ENCODE measurements at regions not wholly inside any gene's neighbourhood (a gene's known extent, or its start where the extent isn't known, plus 50 kb on each side); places are given as distances from the start of the nearest gene placed in this dataset.

DNA sequence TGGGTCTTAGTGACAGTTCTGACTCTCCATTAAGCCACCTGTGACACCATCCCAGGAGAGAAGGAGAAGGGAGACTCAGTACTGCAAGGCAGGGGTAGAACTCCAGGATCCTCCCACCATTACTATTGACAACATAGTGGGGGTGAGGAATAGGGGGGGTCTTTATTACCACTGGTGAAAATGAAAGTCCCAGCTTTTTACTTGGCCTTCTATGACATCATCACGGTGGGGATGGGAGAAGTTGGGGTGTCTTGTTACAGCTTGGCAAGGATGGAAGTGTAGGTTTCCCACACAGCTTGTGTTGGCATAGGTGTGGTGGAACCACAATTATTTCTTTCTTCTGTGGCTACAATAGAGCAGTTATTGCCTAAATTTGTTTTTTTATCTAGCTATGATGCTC is 203.9 kb upstream of the DTNA start:
- in situ Hi-C loops (cut with HindIII; ENCODE audit: extremely low pct_ligation_motif_present, low pct_unique_long_range_greater_than_20kb) (no loop called here), intact Hi-C loops (cut with micrococcal nuclease; ENCODE audit: unreplicated experiment) (no loop called here)
- BruUV-seq (replicated peaks): no TSS peak
- DNase-seq (ENCODE audit: low spot score): no peak
- Histone ChIP-seq H3K9ac (ENCODE audit: insufficient read depth, low read depth, low read length) (no peak overlapping the region), H4K20me1 (ENCODE audit: insufficient read depth, low read length) (no peaks in the 10 kb centered on the region), H3K27ac (ENCODE audit: extremely low read length, insufficient read depth, low read length) (no peak overlapping the region), H3K9me3 (ENCODE audit: low read length) (peaks cover under 1% of the 10 kb centered on the region; the same call in 1 of the 2 replicates), H3K36me3 (replicated peaks in 1 of 2; ENCODE audit: control insufficient read depth in 1 of 2, insufficient read depth in 2 of 2, low read length in 2 of 2) (no peaks in the 10 kb centered on the region), H3K4me3 (replicated peaks in 1 of 3; ENCODE audit: insufficient read depth in 1 of 3, low read depth in 2 of 3, low read length in 3 of 3) (no peak overlapping the region), H3K27me3 (ENCODE audit: control insufficient read depth in 1 of 2, insufficient read depth in 2 of 2, low read length in 2 of 2) (no peaks in the 10 kb centered on the region), H3K4me1 (ENCODE audit: insufficient read depth, low read length) (peaks cover 9% of the 10 kb centered on the region), H3K4me2 (ENCODE audit: low read depth, low read length) (no peak overlapping the region), H3K79me2 (ENCODE audit: insufficient read depth, low read length) (no peaks in the 10 kb centered on the region), H2AFZ (ENCODE audit: low read length) (no peak overlapping the region)
- CTCF ChIA-PET (ENCODE audit: low intra/inter-chr PET ratio, low total read pairs): no interaction called here
- WGBS (ENCODE audit: low lambda C conversion rate): 75% methylated on average over 1 of the region's 1 CpG
- POLR2A ChIA-PET: interaction anchor here (0.9 kb wide), 1 partner anchor 14 kb away, joined by 3 read pairs; no protein-coding TSS in a partner anchor
- no peak for ATAC-seq
- FAIRE-seq: no peak
- TF ChIP-seq MYNN (CRISPR knock-in tag; IDR thresholded peaks at IDR 0.05; ENCODE audit: low read depth): no peak
- peak; percentile 64 for TF ChIP-seq CREB1 (IDR thresholded peaks at IDR 0.05)
- no peak for TF ChIP-seq CREB1 (CRISPR knock-in tag; IDR thresholded peaks at IDR 0.05)
- peak; percentile 81 for TF ChIP-seq ATF7 (IDR thresholded peaks at IDR 0.05)
- TF ChIP-seq ATF7 (CRISPR knock-in tag; IDR thresholded peaks at IDR 0.05): no peak
- no peak for TF ChIP-seq HNF4G (IDR thresholded peaks at IDR 0.05; ENCODE audit: borderline replicate concordance, low read depth, low read length)
- no peak for TF ChIP-seq HNF4G (CRISPR knock-in tag; IDR thresholded peaks at IDR 0.05; ENCODE audit: borderline replicate concordance, low read depth)
- no peak for TF ChIP-seq HHEX (CRISPR knock-in tag; IDR thresholded peaks at IDR 0.05)
- TF ChIP-seq CCAR2 (optimal IDR thresholded peaks at IDR 0.05; ENCODE audit: low read depth, low read length): no peak

DNA sequence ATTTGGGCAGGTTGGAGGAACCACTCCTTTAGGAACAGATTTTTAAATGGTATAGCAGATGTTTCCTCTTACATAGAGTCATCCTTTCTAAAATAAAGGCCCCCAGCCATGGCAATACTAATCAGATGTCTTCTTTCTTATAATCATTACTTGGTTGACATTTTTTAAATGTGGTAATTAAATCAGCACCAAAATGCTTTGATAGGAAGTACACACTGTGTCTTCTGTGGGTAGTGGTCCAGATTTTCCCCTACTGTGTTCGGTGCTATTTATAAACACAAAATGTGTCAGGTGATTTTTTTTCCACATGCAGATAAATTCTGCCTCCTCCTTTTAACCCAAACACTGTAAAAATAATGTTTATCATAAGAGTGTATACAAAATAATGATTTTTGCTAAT is 200.9 kb upstream of the DTNA start:
- Histone ChIP-seq H3K27me3 (ENCODE audit: control insufficient read depth in 1 of 2, insufficient read depth in 2 of 2, low read length in 2 of 2) (no peaks in the 10 kb centered on the region), H3K4me2 (ENCODE audit: low read depth, low read length) (no peak overlapping the region), H3K9me3 (ENCODE audit: low read length) (no peaks in the 10 kb centered on the region), H4K20me1 (ENCODE audit: insufficient read depth, low read length) (no peaks in the 10 kb centered on the region), H3K27ac (ENCODE audit: extremely low read length, insufficient read depth, low read length) (no peak overlapping the region), H3K79me2 (ENCODE audit: insufficient read depth, low read length) (no peaks in the 10 kb centered on the region), H2AFZ (ENCODE audit: low read length) (no peak overlapping the region), H3K9ac (ENCODE audit: insufficient read depth, low read depth, low read length) (no peak overlapping the region), H3K4me3 (replicated peaks in 1 of 3; ENCODE audit: insufficient read depth in 1 of 3, low read depth in 2 of 3, low read length in 3 of 3) (no peak overlapping the region), H3K4me1 (ENCODE audit: insufficient read depth, low read length) (no peaks in the 10 kb centered on the region), H3K36me3 (replicated peaks in 1 of 2; ENCODE audit: control insufficient read depth in 1 of 2, insufficient read depth in 2 of 2, low read length in 2 of 2) (no peaks in the 10 kb centered on the region)
- BruUV-seq (replicated peaks): no TSS peak
- CTCF ChIA-PET (ENCODE audit: low intra/inter-chr PET ratio, low total read pairs): no interaction called here
- no peak for ATAC-seq
- no peak for DNase-seq (ENCODE audit: low spot score)
- FAIRE-seq: no peak
- WGBS (ENCODE audit: low lambda C conversion rate): 87% methylated on average over 1 of the region's 1 CpG
- in situ Hi-C loops (cut with HindIII; ENCODE audit: extremely low pct_ligation_motif_present, low pct_unique_long_range_greater_than_20kb) (no loop called here), intact Hi-C loops (cut with micrococcal nuclease; ENCODE audit: unreplicated experiment) (no loop called here)
- POLR2A ChIA-PET: no interaction called here
- TF ChIP-seq ZKSCAN8 (CRISPR knock-in tag; IDR thresholded peaks at IDR 0.05; ENCODE audit: borderline replicate concordance) (no peak), GATA4 (IDR thresholded peaks at IDR 0.05; ENCODE audit: borderline replicate concordance, low read depth) (no peak), SRSF1 (optimal IDR thresholded peaks at IDR 0.05; ENCODE audit: low read depth, low read length) (no peak), CAMTA2 (CRISPR knock-in tag; IDR thresholded peaks at IDR 0.05; ENCODE audit: borderline replicate concordance) (no peak), SYNCRIP (IDR thresholded peaks at IDR 0.05; ENCODE audit: insufficient read depth, low read depth, low read length) (no peak), MAFF (IDR thresholded peaks at IDR 0.05; ENCODE audit: low read depth, low read length) (no peak), CCAR2 (optimal IDR thresholded peaks at IDR 0.05; ENCODE audit: low read depth, low read length) (no peak), BCL6 (CRISPR knock-in tag; IDR thresholded peaks at IDR 0.05) (no peak), KDM2A (CRISPR knock-in tag; IDR thresholded peaks at IDR 0.05; ENCODE audit: borderline replicate concordance, low read depth) (no peak), SRSF4 (IDR thresholded peaks at IDR 0.05; ENCODE audit: low read depth, low read length, poor library complexity, severe bottlenecking) (no peak)
- TF ChIP-seq, protein P1, sequence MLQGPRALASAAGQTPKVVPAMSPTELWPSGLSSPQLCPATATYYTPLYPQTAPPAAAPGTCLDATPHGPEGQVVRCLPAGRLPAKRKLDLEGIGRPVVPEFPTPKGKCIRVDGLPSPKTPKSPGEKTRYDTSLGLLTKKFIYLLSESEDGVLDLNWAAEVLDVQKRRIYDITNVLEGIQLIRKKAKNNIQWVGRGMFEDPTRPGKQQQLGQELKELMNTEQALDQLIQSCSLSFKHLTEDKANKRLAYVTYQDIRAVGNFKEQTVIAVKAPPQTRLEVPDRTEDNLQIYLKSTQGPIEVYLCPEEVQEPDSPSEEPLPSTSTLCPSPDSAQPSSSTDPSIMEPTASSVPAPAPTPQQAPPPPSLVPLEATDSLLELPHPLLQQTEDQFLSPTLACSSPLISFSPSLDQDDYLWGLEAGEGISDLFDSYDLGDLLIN (CRISPR knock-in tag; IDR thresholded peaks at IDR 0.05; ENCODE audit: borderline replicate concordance): no peak
- TF ChIP-seq, protein P2, sequence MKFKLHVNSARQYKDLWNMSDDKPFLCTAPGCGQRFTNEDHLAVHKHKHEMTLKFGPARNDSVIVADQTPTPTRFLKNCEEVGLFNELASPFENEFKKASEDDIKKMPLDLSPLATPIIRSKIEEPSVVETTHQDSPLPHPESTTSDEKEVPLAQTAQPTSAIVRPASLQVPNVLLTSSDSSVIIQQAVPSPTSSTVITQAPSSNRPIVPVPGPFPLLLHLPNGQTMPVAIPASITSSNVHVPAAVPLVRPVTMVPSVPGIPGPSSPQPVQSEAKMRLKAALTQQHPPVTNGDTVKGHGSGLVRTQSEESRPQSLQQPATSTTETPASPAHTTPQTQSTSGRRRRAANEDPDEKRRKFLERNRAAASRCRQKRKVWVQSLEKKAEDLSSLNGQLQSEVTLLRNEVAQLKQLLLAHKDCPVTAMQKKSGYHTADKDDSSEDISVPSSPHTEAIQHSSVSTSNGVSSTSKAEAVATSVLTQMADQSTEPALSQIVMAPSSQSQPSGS (CRISPR knock-in tag; IDR thresholded peaks at IDR 0.05): no peak
